ENCODE measurements at regions not wholly inside any gene's neighbourhood (a gene's known extent, or its start where the extent isn't known, plus 50 kb on each side); places are given as distances from the start of the nearest gene placed in this dataset.
"Not testable (repeated sequence)": the region's sequence is repeated elsewhere in the genome, so short reads cannot be mapped to it uniquely, and the experiment has no call there.

DNA sequence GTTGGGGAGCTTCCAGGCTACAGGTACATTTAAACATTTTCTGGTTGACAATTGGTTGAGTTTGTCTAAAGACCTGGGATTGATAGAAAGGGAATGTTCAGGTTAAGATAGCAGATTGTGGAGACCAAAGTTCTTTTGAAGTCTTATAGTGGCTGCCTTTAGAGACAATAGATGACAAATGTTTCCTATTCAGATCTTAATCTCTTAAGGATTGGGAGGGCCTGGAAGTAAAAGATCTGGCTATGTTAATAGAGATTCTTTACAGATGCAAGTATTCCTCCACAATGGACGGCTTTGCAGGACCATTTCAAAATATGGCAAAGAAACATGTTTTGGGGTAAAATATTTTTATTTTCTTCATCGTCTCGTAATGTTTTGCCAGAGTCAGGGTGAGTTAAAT lies 128.7 kb upstream of the TSC22D1 start:
- DNase-seq (ENCODE audit: low spot score): not testable (repeated sequence)

GRCh38 chr13:44703371-44703770 lies 127.2 kb upstream of the TSC22D1 start:
- no peak for DNase-seq (ENCODE audit: low spot score)

DNA sequence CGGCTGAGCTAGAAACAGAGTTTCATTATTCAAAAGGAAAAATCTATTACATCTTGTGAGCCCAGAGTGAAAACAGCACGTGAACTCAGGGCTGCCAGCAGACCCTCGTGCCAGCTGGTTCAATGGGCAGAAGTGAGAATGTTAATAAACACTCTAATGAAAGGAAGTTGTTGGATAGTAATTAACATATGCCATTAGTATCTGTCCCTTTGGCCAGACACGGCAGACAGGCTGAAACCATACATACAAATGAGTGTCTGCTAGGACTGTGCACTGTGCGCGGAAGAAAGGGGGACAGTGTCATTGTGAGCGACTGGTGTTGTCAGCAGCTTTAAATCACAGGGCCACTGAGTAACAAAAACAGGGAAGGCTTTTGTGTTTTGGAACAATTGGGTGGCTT lies 121.9 kb upstream of the TSC22D1 start:
- DNase-seq (ENCODE audit: low spot score): no peak

- no peak for DNase-seq (ENCODE audit: low spot score)
Observed at GRCh38 chr13:44697058-44697457, 120.9 kb upstream of the TSC22D1 start.

GRCh38 chr13:44695520-44695919 lies 119.4 kb upstream of the TSC22D1 start:
- DNase-seq (ENCODE audit: low spot score): no peak

DNA sequence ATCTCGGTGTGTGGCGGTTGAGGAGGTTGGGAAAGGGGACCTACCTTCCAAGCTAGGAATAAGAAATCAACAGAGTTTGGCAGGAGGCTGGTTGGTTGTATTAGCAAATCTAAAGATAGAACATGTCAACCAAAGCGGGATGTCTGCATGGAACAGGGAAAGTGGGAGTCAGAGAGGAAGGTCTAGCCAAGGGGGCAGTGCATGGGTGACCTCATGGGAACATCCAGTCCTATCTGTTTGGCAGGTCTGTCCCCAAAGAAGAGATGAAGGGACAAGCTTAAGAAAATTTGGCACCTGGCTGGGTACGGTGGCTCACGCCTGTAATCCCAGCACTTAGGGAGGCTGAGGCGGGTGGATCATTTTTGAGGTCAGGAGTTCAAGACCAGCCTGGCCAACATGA lies 118.7 kb upstream of the TSC22D1 start:
- DNase-seq (ENCODE audit: low spot score): no peak

DNA sequence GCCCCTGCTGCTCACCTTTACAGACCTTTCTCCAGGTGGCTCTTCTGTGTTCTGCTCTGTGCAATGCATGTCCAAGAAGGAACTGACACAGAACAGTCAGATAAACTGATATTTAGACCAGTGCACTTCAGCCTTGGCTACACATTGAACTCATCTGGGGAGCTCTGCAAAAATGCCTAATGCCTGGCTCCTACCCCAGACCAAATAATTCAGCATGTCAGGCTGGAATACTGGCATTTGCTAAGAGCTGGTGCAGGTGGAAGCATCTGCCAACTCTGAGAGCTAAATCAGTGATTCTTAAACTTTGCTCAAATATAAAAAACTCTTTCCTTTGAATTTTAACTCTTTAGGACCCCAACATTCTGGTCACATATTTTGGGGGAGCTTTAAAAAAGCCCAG lies 118.2 kb upstream of the TSC22D1 start:
- no peak for DNase-seq (ENCODE audit: low spot score)

DNA sequence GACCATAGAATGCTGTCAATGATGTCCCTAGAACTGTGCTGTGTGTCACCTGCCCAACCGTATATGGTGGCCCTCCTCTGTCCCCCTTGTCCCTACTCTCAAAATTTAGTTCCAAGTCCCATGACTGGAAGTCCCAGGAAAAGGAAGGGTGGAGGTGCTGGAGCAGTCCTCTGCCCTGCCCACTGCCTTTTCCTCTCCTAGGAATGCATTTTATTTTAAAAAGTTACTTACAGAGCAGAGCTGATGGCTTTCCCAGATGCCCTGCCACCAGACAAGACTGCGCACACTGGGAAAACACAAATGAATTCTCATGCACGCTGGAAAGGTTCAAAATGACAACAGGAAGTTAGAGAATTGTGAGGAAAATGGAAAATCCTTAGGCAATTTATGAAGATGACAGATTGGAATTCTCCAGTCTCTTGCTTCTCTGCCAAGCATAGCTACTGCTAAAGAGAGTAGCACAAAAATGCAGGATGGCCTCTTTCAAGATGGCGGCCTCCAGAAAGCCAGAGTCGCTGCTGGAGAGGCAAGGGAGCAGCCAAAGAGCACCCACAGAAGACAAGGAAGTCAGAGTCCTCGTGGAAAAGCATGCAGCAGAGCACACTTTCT lies 117.1 kb upstream of the TSC22D1 start:
- no peak for DNase-seq (ENCODE audit: low spot score)

DNA sequence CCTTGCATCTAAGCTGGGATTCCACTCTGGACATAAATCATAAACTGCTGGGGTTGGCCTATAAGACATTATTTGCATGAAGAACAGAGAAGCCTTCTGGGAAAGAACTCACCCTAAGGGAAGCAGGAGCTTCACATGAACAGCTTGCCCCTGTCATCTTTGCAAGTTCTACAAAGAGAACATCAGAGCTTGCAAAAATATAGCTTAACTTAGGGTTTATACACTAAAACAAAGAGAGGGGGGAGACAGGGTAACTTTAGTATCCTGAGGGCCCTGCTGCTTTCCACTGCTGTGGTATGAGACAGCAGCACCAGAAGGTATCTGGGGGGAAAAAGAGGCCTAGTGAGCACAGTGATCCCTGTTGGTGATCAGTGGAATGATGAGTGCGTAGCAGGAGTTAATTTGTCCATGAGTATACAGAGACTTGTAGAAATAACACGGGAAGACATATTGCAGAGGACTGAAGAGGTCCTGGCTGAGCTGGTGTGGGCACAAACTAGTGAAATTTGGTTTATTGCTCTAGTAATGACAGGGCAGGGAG lies 116.1 kb upstream of the TSC22D1 start:
- no peak for DNase-seq (ENCODE audit: low spot score)

- DNase-seq (ENCODE audit: low spot score): no peak
Observed at GRCh38 chr13:44690376-44690775, 114.2 kb upstream of the TSC22D1 start.

- no peak for DNase-seq (ENCODE audit: low spot score)
Observed at GRCh38 chr13:44688652-44689051, 112.5 kb upstream of the TSC22D1 start.

- DNase-seq (ENCODE audit: low spot score): no peak
Observed at GRCh38 chr13:44686531-44686934, 110.4 kb upstream of the TSC22D1 start.

DNA sequence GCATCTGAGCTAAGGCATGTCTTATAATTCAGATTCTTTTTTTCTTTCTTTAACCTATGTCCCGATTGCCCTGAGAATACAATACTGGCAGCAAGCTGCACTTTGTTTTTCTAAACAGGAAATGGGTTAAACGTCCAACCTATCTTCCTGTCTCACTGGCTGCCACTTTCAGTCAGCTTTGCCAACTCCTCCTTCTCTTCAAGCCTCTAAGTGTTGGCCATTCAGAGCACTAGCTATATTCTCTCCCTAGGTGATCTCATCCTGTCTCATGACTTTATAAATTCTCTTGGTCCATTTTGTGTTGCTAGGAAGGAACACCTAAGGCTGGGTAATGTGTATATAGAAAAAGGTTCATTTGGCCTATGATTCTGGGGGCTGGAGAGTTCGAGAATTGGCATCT lies 109.5 kb upstream of the TSC22D1 start:
- DNase-seq (ENCODE audit: low spot score): no peak

DNA sequence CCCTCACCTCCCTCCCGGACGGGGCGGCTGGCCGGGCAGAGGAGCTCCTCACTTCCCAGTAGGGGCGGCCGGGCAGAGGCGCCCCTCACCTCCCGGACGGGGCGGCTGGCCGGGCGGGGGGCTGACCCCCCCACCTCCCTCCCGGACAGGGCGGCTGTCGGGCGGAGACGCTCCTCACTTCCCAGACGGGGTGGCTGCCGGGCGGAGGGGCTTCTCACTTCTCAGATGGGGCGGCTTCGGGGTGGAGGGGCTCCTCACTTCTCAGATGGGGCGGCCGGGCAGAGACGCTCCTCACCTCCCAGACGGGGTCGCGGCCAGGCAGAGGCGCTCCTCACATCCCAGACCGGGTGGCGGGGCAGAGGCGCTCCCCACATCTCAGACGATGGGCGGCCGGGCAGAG lies 106.3 kb upstream of the TSC22D1 start:
- not testable (repeated sequence) for DNase-seq (ENCODE audit: low spot score)

- no peak for DNase-seq (ENCODE audit: low spot score)
Observed at GRCh38 chr13:44680746-44681355, 104.7 kb upstream of the TSC22D1 start.

DNA sequence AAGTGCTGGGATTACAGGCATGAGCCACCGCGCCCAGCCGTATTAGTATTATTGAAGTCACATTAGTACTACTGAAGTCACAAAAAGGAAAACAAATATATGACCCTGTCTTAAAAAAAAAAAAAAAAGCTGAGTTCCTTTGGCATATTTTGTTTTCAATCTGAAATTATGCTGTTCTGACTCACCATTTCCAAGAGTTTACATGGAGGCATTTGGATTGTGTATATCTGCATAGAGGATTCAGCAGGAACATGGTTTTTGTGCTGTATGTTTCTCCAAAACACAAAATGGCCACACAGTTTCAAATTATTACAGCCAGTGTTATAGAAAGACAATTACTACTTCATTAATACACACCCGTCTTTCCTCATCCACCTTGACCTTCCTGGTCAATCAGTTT lies 103.5 kb upstream of the TSC22D1 start:
- DNase-seq (ENCODE audit: low spot score): no peak

- DNase-seq (ENCODE audit: low spot score): no peak
Observed at GRCh38 chr13:44678197-44678596, 102.1 kb upstream of the TSC22D1 start.

- DNase-seq (ENCODE audit: low spot score): no peak
Observed at GRCh38 chr13:44676534-44676933, 100.4 kb upstream of the TSC22D1 start.

DNA sequence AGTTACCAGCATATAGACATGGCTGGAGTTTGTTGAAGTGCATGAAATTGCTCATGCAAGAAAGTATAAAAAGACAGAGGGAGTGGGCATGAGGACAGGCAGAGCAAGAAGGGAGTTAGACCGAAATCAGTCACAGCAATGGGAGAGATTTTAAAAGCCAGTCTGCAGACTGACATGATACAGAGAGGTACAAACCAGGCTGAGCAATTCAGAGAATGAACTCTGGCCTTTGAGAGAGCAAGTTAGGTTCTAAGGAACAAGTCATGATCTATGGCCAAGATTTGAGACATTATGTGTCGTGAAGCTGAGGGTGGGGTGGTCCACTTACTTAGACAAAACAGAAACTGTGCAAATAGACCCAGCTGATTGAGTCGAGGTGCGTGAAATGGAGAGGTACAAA lies 93.4 kb upstream of the TSC22D1 start:
- DNase-seq (ENCODE audit: low spot score): no peak

DNA sequence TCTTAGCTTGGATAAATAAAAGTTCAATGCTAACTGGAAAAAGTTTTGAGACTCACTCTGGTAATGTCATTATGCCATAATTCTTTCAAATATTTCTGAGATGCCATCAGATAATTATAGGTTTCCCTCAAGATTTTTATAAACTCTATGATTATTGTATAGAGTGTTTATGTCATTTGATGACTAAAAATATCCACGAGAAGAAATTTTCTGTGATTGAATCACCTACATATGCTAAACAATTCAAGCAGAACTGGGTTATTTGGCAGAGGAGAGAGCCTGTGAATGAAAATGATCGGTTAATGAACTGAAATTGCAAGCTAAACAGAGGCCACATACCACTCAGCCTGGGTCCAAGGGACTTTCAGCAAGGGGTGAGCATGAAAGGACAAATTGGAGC lies 92.6 kb upstream of the TSC22D1 start:
- DNase-seq (ENCODE audit: low spot score): no peak

GRCh38 chr13:44667943-44668342 lies 91.8 kb upstream of the TSC22D1 start:
- no peak for DNase-seq (ENCODE audit: low spot score)

DNA sequence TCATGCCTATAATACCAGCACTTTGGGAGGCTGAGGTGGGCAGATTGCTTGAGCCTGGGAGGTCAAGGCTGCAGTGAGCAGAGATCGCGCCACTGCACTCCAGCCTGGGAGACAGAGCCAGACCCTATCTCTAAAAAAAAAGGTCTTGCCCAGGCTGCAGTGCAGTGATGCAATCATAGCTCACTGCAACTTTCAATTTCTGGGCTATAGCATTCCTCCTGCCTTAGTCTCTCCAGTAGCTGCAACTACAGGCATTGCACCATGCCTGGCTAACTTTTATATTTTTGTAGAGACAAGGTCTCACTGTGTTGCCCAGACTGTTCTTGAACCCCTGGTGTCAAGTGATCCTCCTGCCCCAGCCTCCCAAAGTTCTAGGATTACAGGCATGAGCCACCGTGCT lies 90.4 kb upstream of the TSC22D1 start:
- DNase-seq (ENCODE audit: low spot score): not testable (repeated sequence)

DNA sequence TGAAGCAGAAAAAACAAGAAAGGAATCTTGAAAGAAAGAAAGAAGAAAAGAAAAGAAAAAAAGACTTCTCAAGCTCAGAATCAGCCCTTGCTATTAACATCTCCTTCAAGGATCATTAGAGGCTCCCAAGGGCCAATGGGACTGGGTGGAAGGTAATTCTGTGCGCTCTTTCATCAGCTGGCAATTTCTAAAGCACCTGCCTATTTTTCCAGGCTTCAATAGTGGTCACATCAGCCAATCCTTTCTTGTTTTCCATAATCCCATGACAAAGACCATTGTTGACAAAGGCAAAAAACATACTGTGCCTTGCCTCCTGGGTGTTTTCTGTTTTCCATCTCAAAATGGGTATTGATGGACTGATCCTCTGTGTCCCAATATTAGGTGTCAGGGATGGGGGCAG lies 88.2 kb upstream of the TSC22D1 start:
- DNase-seq (ENCODE audit: low spot score): no peak

- no peak for DNase-seq (ENCODE audit: low spot score)
Observed at GRCh38 chr13:44662515-44662914, 86.4 kb upstream of the TSC22D1 start.
